ENCODE measurements at regions not wholly inside any gene's neighbourhood (a gene's known extent, or its start where the extent isn't known, plus 50 kb on each side); places are given as distances from the start of the nearest gene placed in this dataset.

DNA sequence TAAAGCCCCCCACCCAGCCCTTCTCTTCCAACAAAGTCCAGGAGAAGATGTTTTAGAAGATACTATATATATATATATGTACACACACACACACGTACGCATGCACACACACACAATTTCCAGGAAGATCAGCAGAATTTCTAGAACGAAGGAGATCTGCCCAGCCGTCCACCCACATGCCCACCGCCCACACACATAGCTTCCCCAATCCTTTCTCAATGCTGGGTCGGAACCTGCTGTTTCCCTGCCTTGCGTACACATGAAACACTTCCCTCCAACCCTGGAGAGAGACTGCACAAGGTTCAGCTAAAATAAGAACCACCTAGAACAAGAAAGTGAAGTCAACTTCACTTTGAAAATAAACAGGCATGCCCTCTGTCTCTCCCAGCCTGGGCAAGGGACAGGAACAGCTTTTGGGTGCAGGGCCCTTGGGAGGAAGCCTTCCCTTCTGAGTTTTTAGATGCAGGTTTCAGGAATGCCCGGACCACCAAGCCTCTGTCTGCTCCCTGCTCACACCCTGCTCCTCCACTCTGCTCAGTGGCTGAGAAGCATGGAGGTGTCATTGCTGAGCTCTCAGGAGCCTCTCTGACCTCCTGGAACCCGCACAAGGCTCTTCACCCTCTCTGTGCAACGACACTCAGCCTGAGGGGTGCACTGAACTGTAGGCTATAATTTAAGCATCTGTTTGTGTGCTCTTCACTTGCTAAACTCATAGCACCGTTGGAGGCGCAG lies 149.4 kb downstream of the C5orf15 start:
- no peak overlapping the region for H3K4me3 ChIP-seq (ENCODE audit: low read depth, low read length)
- in situ Hi-C loops (cut with HindIII; ENCODE audit: low sequenced_read_pairs) = no loop called here
- DNase-seq (ENCODE audit: low read depth, low spot score) = no peak
- TF ChIP-seq, protein P1, sequence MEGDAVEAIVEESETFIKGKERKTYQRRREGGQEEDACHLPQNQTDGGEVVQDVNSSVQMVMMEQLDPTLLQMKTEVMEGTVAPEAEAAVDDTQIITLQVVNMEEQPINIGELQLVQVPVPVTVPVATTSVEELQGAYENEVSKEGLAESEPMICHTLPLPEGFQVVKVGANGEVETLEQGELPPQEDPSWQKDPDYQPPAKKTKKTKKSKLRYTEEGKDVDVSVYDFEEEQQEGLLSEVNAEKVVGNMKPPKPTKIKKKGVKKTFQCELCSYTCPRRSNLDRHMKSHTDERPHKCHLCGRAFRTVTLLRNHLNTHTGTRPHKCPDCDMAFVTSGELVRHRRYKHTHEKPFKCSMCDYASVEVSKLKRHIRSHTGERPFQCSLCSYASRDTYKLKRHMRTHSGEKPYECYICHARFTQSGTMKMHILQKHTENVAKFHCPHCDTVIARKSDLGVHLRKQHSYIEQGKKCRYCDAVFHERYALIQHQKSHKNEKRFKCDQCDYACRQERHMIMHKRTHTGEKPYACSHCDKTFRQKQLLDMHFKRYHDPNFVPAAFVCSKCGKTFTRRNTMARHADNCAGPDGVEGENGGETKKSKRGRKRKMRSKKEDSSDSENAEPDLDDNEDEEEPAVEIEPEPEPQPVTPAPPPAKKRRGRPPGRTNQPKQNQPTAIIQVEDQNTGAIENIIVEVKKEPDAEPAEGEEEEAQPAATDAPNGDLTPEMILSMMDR (IDR thresholded peaks at IDR 0.05; ENCODE audit: low read depth, low read length) = no peak

DNA sequence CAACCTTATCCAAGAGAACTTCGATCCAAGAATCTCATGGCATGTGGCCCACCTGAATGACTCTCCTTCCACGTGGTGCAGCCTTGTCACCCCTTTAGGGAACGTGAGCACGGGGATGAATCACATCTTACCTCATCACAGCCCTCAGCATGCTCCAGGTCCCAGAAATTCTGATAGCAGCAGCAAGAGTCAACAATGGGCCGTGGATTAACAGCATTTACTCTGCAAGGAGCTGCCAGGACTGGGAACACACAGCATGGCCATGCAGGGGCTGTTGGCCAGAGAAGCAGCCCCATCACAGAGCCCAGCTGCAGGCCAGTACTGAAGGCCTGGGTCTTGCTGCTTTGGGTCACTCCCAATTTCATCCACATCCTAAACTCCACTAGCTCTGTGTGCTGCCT lies 150.4 kb downstream of the C5orf15 start:
- in situ Hi-C loops (cut with HindIII; ENCODE audit: low sequenced_read_pairs) = no loop called here
- TF ChIP-seq, protein P1 (IDR thresholded peaks at IDR 0.05; ENCODE audit: low read depth, low read length) = no peak
- H3K4me3 ChIP-seq (ENCODE audit: low read depth, low read length) = no peak overlapping the region
- DNase-seq (ENCODE audit: low read depth, low spot score) = peak; percentile 15

DNA sequence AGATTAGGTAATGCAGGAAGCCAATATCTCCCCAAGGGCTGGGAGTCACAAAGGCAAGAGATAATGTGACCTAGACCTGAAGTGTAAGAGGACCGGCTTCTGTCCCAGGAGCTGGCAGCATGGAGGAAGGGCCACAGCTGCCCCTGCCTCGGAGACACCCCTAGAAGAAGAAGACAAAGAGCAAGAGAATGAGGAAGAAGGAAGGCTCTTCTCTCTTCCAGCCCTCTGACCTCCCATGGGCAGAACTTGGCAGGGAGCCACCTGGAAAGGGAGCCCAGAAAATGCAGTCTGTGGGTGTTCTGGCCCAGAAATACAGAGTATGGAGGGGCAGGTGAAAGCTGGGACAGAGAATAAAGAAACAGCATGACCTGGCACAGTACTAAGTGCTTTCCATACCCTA lies 151.0 kb downstream of the C5orf15 start:
- H3K4me3 ChIP-seq (ENCODE audit: low read depth, low read length) = no peak overlapping the region
- in situ Hi-C loops (cut with HindIII; ENCODE audit: low sequenced_read_pairs) = no loop called here
- DNase-seq (ENCODE audit: low read depth, low spot score) = no peak
- TF ChIP-seq, protein P1 (IDR thresholded peaks at IDR 0.05; ENCODE audit: low read depth, low read length) = no peak

DNA sequence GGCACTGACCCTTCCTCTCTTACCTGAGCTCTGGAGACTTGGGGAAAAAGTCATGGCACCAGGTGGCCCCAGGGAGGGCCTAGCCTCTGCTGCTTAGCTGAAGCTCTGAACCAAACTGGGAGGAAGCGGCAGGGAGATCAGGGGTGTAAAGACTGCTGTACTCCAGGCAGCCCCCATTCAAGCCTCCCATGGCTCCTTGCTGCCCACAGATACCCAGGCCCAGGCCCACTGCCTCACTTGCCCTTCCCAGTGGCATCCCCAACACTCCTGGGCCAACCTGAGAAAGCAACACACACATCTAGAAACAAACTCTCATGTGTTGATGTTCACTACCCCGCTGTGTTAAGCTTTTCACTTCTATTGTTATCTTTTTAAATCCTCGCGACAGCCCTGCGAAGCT lies 151.6 kb downstream of the C5orf15 start:
- TF ChIP-seq, protein P1 (IDR thresholded peaks at IDR 0.05; ENCODE audit: low read depth, low read length) = no peak
- no peak for DNase-seq (ENCODE audit: low read depth, low spot score)
- no peak overlapping the region for H3K4me3 ChIP-seq (ENCODE audit: low read depth, low read length)
- in situ Hi-C loops (cut with HindIII; ENCODE audit: low sequenced_read_pairs) = no loop called here

DNA sequence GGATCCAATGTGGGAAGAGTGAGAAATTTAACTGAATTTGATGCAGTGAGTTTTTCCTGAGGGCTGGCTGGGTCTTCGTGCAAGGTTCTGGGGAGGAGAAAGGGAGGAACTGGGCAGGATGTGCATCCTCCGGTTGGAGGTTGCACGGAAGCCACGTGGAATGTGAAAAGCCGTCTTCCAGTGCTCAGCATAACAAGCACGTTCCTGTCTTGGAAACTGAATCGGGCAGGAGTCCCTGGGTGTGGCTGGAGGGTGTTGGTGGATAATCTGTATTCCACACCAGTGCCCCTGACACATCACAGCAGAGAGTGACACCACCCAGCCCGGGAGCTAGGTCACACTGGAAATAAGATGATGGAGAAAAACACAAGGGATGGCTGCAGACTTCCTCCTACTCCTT lies 154.3 kb downstream of the C5orf15 start:
- TF ChIP-seq, protein P1 (IDR thresholded peaks at IDR 0.05; ENCODE audit: low read depth, low read length) = no peak
- in situ Hi-C loops (cut with HindIII; ENCODE audit: low sequenced_read_pairs) = no loop called here
- DNase-seq (ENCODE audit: low read depth, low spot score) = no peak
- H3K4me3 ChIP-seq (ENCODE audit: low read depth, low read length) = no peak overlapping the region

DNA sequence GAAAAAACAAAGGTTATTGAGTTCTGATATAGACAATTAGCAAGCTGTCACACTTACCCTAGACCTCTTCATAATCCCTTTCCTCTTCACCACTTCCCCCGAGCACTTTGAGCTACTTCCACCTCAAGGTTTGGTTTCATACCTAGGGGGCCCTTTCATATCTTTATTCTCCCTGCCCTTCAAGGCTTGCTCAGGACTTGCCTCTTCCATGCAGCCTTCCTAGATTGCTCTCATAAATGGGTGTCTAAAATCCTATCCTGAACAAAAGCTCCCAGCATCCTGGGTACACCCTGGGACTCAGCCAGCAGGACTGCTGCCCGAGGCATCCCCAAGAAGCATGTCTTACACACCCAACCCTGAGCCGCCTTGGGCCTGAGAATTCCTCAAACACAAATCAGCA lies 157.3 kb downstream of the C5orf15 start:
- no peak for DNase-seq (ENCODE audit: low read depth, low spot score)
- in situ Hi-C loops (cut with HindIII; ENCODE audit: low sequenced_read_pairs) = no loop called here

More for the DNA sequence above, 157.3 kb downstream of the C5orf15 start:
- H3K4me3 ChIP-seq (ENCODE audit: low read depth, low read length) = no peak overlapping the region
- TF ChIP-seq, protein P1 (IDR thresholded peaks at IDR 0.05; ENCODE audit: low read depth, low read length) = no peak
